ENCODE measurements at regions not wholly inside any gene's neighbourhood (a gene's known extent, or its start where the extent isn't known, plus 50 kb on each side); places are given as distances from the start of the nearest gene placed in this dataset.

DNA sequence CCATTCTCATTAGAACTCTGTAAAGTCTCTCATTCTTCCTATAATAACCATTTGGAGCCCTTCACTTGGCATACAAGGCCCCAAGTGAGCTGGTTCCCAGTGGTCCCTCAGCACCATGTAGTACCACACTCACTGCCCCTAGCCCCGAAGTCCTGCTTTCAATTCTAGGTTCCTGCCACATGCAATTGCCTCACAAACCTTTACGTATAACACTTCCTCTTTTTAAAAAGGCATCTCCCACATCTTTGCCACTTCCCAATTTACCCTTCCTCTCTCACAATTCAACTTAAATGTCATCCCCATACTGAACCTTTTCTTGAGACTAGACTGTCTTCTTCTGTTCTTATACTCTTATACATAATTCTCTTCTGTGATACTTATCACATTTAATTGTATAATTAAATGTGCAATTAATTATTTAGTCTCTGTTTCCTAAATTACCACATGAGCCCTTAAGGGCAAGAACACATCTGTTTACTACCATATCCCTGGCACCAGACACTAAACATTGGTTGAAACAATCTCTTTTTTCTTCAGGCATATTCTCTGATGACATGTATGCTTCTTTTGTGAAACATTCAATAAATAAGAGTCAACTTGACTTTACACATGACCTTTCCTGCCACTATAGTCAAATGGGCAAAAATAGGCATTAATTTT lies 304.0 kb downstream of the SPRY2 start:
- no peak overlapping the region for H3K27ac ChIP-seq (ENCODE audit: low read depth, low read length, poor library complexity, severe bottlenecking)
- BruUV-seq (replicated peaks): no TSS peak
- DNase-seq (ENCODE audit: low spot score): no peak

DNA sequence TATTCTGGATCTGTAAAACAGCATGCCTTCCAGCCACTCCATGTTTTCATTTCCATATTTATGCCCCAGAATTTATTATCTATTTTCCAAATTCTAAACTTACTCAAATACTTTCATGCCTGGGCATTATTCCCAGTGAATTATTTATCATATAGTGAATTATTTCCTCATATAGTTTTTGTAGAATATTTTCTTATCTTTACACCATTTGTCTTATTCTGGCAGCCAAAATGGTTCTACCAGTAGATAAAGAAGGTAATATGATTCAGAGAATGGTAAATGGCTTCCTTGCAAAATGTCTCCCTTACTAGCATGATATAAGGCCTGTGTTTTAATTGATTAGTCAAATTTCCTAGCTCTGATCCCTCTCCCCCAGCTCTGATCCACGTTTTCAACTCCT lies 305.8 kb downstream of the SPRY2 start:
- Histone ChIP-seq H3K27me3 (replicated peaks; ENCODE audit: insufficient read depth, low read depth, low read length, poor library complexity) (no peaks in the 10 kb centered on the region), H3K4me1 (ENCODE audit: insufficient read depth, low read length, poor library complexity, severe bottlenecking) (no peaks in the 10 kb centered on the region), H3K27ac (ENCODE audit: low read depth, low read length, poor library complexity, severe bottlenecking) (no peak overlapping the region), H3K36me3 (ENCODE audit: insufficient read depth, low read length, poor library complexity, severe bottlenecking) (no peaks in the 10 kb centered on the region), H3K9me3 (ENCODE audit: low read depth, low read length, poor library complexity, severe bottlenecking) (no peaks in the 10 kb centered on the region), H3K4me3 (ENCODE audit: low read depth, low read length, poor library complexity, severe bottlenecking) (no peak overlapping the region)
- TF ChIP-seq EZH2 (IDR thresholded peaks at IDR 0.05; ENCODE audit: borderline replicate concordance, low read depth, low read length, poor library complexity, severe bottlenecking): no peak
- TF ChIP-seq, protein P1, sequence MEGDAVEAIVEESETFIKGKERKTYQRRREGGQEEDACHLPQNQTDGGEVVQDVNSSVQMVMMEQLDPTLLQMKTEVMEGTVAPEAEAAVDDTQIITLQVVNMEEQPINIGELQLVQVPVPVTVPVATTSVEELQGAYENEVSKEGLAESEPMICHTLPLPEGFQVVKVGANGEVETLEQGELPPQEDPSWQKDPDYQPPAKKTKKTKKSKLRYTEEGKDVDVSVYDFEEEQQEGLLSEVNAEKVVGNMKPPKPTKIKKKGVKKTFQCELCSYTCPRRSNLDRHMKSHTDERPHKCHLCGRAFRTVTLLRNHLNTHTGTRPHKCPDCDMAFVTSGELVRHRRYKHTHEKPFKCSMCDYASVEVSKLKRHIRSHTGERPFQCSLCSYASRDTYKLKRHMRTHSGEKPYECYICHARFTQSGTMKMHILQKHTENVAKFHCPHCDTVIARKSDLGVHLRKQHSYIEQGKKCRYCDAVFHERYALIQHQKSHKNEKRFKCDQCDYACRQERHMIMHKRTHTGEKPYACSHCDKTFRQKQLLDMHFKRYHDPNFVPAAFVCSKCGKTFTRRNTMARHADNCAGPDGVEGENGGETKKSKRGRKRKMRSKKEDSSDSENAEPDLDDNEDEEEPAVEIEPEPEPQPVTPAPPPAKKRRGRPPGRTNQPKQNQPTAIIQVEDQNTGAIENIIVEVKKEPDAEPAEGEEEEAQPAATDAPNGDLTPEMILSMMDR (conservative IDR thresholded peaks at IDR 0.05; ENCODE audit: low read depth, low read length): no peak
- BruUV-seq (replicated peaks): no TSS peak
- DNase-seq (ENCODE audit: low spot score): no peak
- intact Hi-C loops (cut with micrococcal nuclease; ENCODE audit: unreplicated experiment): no loop called here
- CTCF ChIA-PET: no interaction called here
- POLR2A ChIA-PET (ENCODE audit: low non-redundant PET): no interaction called here

More for the DNA sequence above, 304.0 kb downstream of the SPRY2 start:
- intact Hi-C loops (cut with micrococcal nuclease; ENCODE audit: unreplicated experiment): no loop called here
- H3K4me1 ChIP-seq (ENCODE audit: insufficient read depth, low read length, poor library complexity, severe bottlenecking): peaks cover 6% of the 10 kb centered on the region
- no peaks in the 10 kb centered on the region for H3K9me3 ChIP-seq (ENCODE audit: low read depth, low read length, poor library complexity, severe bottlenecking)
- no peak overlapping the region for H3K4me3 ChIP-seq (ENCODE audit: low read depth, low read length, poor library complexity, severe bottlenecking)
- TF ChIP-seq, protein P1 (conservative IDR thresholded peaks at IDR 0.05; ENCODE audit: low read depth, low read length): no peak
- no peak for TF ChIP-seq EZH2 (IDR thresholded peaks at IDR 0.05; ENCODE audit: borderline replicate concordance, low read depth, low read length, poor library complexity, severe bottlenecking)
- POLR2A ChIA-PET (ENCODE audit: low non-redundant PET): no interaction called here
- no peaks in the 10 kb centered on the region for H3K27me3 ChIP-seq (replicated peaks; ENCODE audit: insufficient read depth, low read depth, low read length, poor library complexity)
- no peaks in the 10 kb centered on the region for H3K36me3 ChIP-seq (ENCODE audit: insufficient read depth, low read length, poor library complexity, severe bottlenecking)
- CTCF ChIA-PET: no interaction called here

DNA sequence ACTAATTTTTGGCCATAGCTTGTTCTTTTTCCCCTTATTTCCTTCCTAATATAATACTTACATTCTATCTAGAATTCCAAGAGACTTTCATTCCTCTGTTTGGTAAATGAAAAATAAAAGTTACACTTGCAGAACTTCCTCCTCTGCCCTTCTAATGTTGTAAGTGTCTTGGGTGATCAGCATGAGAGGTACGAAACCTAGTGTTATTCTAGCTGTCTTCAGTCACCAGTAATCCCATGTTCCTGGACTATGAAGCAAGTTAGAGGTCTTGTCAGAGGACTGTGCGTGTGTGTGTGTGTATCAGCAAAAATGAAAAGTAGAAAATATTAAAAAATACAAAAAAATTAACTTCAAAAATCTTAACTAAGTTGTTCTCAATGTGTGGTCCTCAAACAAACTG lies 307.0 kb downstream of the SPRY2 start:
- CTCF ChIA-PET: no interaction called here

More for the DNA sequence above, 307.0 kb downstream of the SPRY2 start:
- H3K27me3 ChIP-seq (replicated peaks; ENCODE audit: insufficient read depth, low read depth, low read length, poor library complexity): no peaks in the 10 kb centered on the region
- no peaks in the 10 kb centered on the region for H3K4me1 ChIP-seq (ENCODE audit: insufficient read depth, low read length, poor library complexity, severe bottlenecking)
- no TSS peak for BruUV-seq (replicated peaks)
- POLR2A ChIA-PET (ENCODE audit: low non-redundant PET): no interaction called here
- intact Hi-C loops (cut with micrococcal nuclease; ENCODE audit: unreplicated experiment): no loop called here
- no peak overlapping the region for H3K27ac ChIP-seq (ENCODE audit: low read depth, low read length, poor library complexity, severe bottlenecking)
- H3K36me3 ChIP-seq (ENCODE audit: insufficient read depth, low read length, poor library complexity, severe bottlenecking): no peaks in the 10 kb centered on the region
- no peaks in the 10 kb centered on the region for H3K9me3 ChIP-seq (ENCODE audit: low read depth, low read length, poor library complexity, severe bottlenecking)
- H3K4me3 ChIP-seq (ENCODE audit: low read depth, low read length, poor library complexity, severe bottlenecking): no peak overlapping the region
- no peak for DNase-seq (ENCODE audit: low spot score)
- no peak for TF ChIP-seq EZH2 (IDR thresholded peaks at IDR 0.05; ENCODE audit: borderline replicate concordance, low read depth, low read length, poor library complexity, severe bottlenecking)
- TF ChIP-seq, protein P1 (conservative IDR thresholded peaks at IDR 0.05; ENCODE audit: low read depth, low read length): no peak
